WTC11 (cell line): ENCODE measurements at regions not wholly inside any gene's neighbourhood (a gene's known extent, or its start where the extent isn't known, plus 50 kb on each side); places are given as distances from the start of the nearest gene placed in this dataset.

Source experiments
- ATAC-seq: fragments of 200-7000 bp; cut with Tn5 transposase; 2 replicates; pipeline ENCODE4 v1.10.0; 2021; ENCODE audit warnings: mild to moderate bottlenecking, moderate library complexity
- CTCF ChIA-PET: fragments of 300-600 bp; sonication (Branson Sonifier 250); formaldehyde crosslinking; loops from one replicate; lab custom pipeline; 2021; ENCODE audit warnings: antibody characterized with exemption; lab: Charles Lee
- POLR2A ChIA-PET: fragments of 350-600 bp; sonication (Branson Sonifier 250); formaldehyde crosslinking; loops from one replicate; lab custom pipeline; 2021; ENCODE audit warnings: antibody characterized with exemption; lab: Charles Lee
- DNase-seq: peaks from one replicate; pipeline ENCODE4 v3.0.0; 2021; ENCODE audit warnings: low spot score
- H3K27ac Mint-ChIP-seq: 2 replicates; pipeline ENCODE4 v1.8.0; 2021; ENCODE audit warnings: mixed read lengths
- H3K27me3 Mint-ChIP-seq: 2 replicates; pipeline ENCODE4 v1.8.0; 2021; ENCODE audit warnings: low read depth, mild to moderate bottlenecking, moderate library complexity, mixed read lengths
- H3K36me3 Mint-ChIP-seq: 2 replicates; pipeline ENCODE4 v1.8.0; 2021; ENCODE audit warnings: mixed read lengths
- H3K4me1 Mint-ChIP-seq: 2 replicates; pipeline ENCODE4 v1.8.0; 2022; ENCODE audit warnings: mixed read lengths
- H3K4me3 Mint-ChIP-seq: 2 replicates; pipeline ENCODE4 v1.8.0; 2021; ENCODE audit warnings: mild to moderate bottlenecking, moderate library complexity, mixed read lengths
- H3K9me3 Mint-ChIP-seq: 2 replicates; pipeline ENCODE4 v1.8.0; 2021; ENCODE audit warnings: mixed read lengths
- AR ChIP-seq: fragments of 250-450 bp; sonication (Bioruptor Pico); IDR thresholded peaks from 2 replicates; pipeline ENCODE4 v1.9.0; 2021; ENCODE audit warnings: mild to moderate bottlenecking
- ATF2 ChIP-seq: sonication (generic); formaldehyde crosslinking; IDR thresholded peaks from 2 replicates; pipeline ENCODE4 v1.8.1; 2022; ENCODE audit warnings: low read depth, missing genetic modification reagents, borderline replicate concordance
- CREB1 ChIP-seq: sonication (generic); formaldehyde crosslinking; IDR thresholded peaks from 2 replicates; pipeline ENCODE4 v1.8.0; 2023; ENCODE audit warnings: mild to moderate bottlenecking, missing genetic modification reagents
- ELF4 ChIP-seq: sonication (generic); formaldehyde crosslinking; IDR thresholded peaks from 2 replicates; pipeline ENCODE4 v1.8.1; 2022; ENCODE audit warnings: low read depth, mild to moderate bottlenecking, moderate library complexity, missing genetic modification reagents
- FOXP4 ChIP-seq: sonication (generic); formaldehyde crosslinking; IDR thresholded peaks from 2 replicates; pipeline ENCODE4 v1.8.0; 2022; ENCODE audit warnings: mild to moderate bottlenecking, missing genetic modification reagents
- GTF2I ChIP-seq: fragments of 250-450 bp; sonication (Bioruptor Pico); conservative IDR thresholded peaks from 2 replicates; pipeline ENCODE4 v1.4.0; 2021; ENCODE audit warnings: mild to moderate bottlenecking
- HMGA2 ChIP-seq: fragments of 250-450 bp; sonication (Bioruptor Pico); IDR thresholded peaks from 2 replicates; pipeline ENCODE4 v1.4.0; 2021; ENCODE audit warnings: mild to moderate bottlenecking, moderate library complexity
- IRF1 ChIP-seq: sonication (generic); formaldehyde crosslinking; IDR thresholded peaks from 2 replicates; pipeline ENCODE4 v1.8.0; 2023; ENCODE audit warnings: missing genetic modification reagents
- MXD4 ChIP-seq: fragments of 250-450 bp; sonication (Bioruptor Pico); IDR thresholded peaks from 2 replicates; pipeline ENCODE4 v1.8.0; 2021; ENCODE audit warnings: mild to moderate bottlenecking, moderate library complexity, borderline replicate concordance
- NR1H2 ChIP-seq: sonication (generic); formaldehyde crosslinking; IDR thresholded peaks from 2 replicates; pipeline ENCODE4 v1.9.0; 2021; ENCODE audit warnings: mild to moderate bottlenecking, moderate library complexity, missing genetic modification reagents
- NR2C2 ChIP-seq: sonication (generic); formaldehyde crosslinking; IDR thresholded peaks from 2 replicates; pipeline ENCODE4 v1.8.0; 2022; ENCODE audit warnings: mild to moderate bottlenecking, missing genetic modification reagents
- OVOL2 ChIP-seq: fragments of 250-450 bp; sonication (Bioruptor Pico); IDR thresholded peaks from 2 replicates; pipeline ENCODE4 v1.9.0; 2021; ENCODE audit warnings: mild to moderate bottlenecking, borderline replicate concordance
- PREB ChIP-seq: sonication (generic); formaldehyde crosslinking; IDR thresholded peaks from 2 replicates; pipeline ENCODE4 v1.8.1; 2022; ENCODE audit warnings: mild to moderate bottlenecking, missing genetic modification reagents, moderate library complexity, borderline replicate concordance
- SMAD4 ChIP-seq: sonication (generic); formaldehyde crosslinking; IDR thresholded peaks from 2 replicates; pipeline ENCODE4 v1.8.0; 2022; ENCODE audit warnings: mild to moderate bottlenecking, missing genetic modification reagents
- TEAD4 ChIP-seq: sonication (generic); formaldehyde crosslinking; IDR thresholded peaks from 2 replicates; pipeline ENCODE4 v1.8.0; 2022; ENCODE audit warnings: mild to moderate bottlenecking, missing genetic modification reagents
- TP53 ChIP-seq: sonication (generic); formaldehyde crosslinking; IDR thresholded peaks from 2 replicates; pipeline ENCODE4 v1.8.1; 2023; ENCODE audit warnings: mild to moderate bottlenecking, missing genetic modification reagents
- USF1 ChIP-seq: sonication (generic); formaldehyde crosslinking; IDR thresholded peaks from 2 replicates; pipeline ENCODE4 v1.8.0; 2022; ENCODE audit warnings: mild to moderate bottlenecking, missing genetic modification reagents
- ZNF416 ChIP-seq: fragments of 250-450 bp; sonication (Bioruptor Pico); IDR thresholded peaks from 2 replicates; pipeline ENCODE4 v1.9.0; 2021; ENCODE audit warnings: mild to moderate bottlenecking, inconsistent platforms
- ZNF532 ChIP-seq: fragments of 250-450 bp; sonication (Bioruptor Pico); IDR thresholded peaks from 2 replicates; pipeline ENCODE4 v1.9.0; 2021; ENCODE audit warnings: mild to moderate bottlenecking, borderline replicate concordance

- TF ChIP-seq GTF2I (no peak), NR1H2 (CRISPR knock-in tag) (no peak), IRF1 (CRISPR knock-in tag) (no peak), AR (CRISPR knock-in tag) (no peak), ZNF532 (CRISPR knock-in tag) (no peak), USF1 (no peak), MXD4 (CRISPR knock-in tag) (no peak)
- TF ChIP-seq, all 79 proteins: peak for 0
Observed at GRCh38 chr3:147895509-147895908, 486.3 kb downstream of the ZIC1 start (continued).

- no peak overlapping the region for H3K4me3 Mint-ChIP-seq
- DNase-seq (no peak), ATAC-seq (no peak)
- no peak overlapping the region for H3K27ac Mint-ChIP-seq
- peaks cover 20% of the 10 kb centered on the region for H3K4me1 Mint-ChIP-seq
- H3K36me3 Mint-ChIP-seq = peaks cover 13% of the 10 kb centered on the region
- H3K27me3 Mint-ChIP-seq = no peaks in the 10 kb centered on the region
- ChIA-PET CTCF (no interaction called here), POLR2A (no interaction called here)
- TF ChIP-seq ZNF416 (CRISPR knock-in tag) (no peak), FOXP4 (CRISPR knock-in tag) (no peak), SMAD4 (CRISPR knock-in tag) (no peak), OVOL2 (no peak), PREB (CRISPR knock-in tag) (no peak), TP53 (no peak), HMGA2 (CRISPR knock-in tag) (no peak), ATF2 (CRISPR knock-in tag) (no peak), NR2C2 (CRISPR knock-in tag) (no peak), CREB1 (CRISPR knock-in tag) (no peak), TEAD4 (CRISPR knock-in tag) (no peak), ELF4 (CRISPR knock-in tag) (no peak)
- peaks cover 23% of the 10 kb centered on the region for H3K9me3 Mint-ChIP-seq
Observed at GRCh38 chr3:147900851-147901250, 491.7 kb downstream of the ZIC1 start.
